GM12891 (cell line): ENCODE measurements at regions not wholly inside any gene's neighbourhood (a gene's known extent, or its start where the extent isn't known, plus 50 kb on each side); places are given as distances from the start of the nearest gene placed in this dataset.

Experiments
- POLR2A ChIP-seq: IDR thresholded peaks from 2 replicates; pipeline ENCODE4 v1.6.1; 2011; ENCODE audit warnings: low read depth, low read length, control low read depth
- POU2F2 ChIP-seq: IDR thresholded peaks from 2 replicates; pipeline ENCODE4 v1.6.1; 2011; ENCODE audit warnings: low read depth, mild to moderate bottlenecking, control low read depth, low read length, moderate library complexity
- SPI1 ChIP-seq: IDR thresholded peaks from 2 replicates; pipeline ENCODE4 v1.6.1; 2011; ENCODE audit warnings: low read depth, low read length, control low read depth
- TAF1 ChIP-seq: IDR thresholded peaks from 2 replicates; pipeline ENCODE4 v1.6.1; 2011; ENCODE audit warnings: low read depth, low read length, control low read depth

DNA sequence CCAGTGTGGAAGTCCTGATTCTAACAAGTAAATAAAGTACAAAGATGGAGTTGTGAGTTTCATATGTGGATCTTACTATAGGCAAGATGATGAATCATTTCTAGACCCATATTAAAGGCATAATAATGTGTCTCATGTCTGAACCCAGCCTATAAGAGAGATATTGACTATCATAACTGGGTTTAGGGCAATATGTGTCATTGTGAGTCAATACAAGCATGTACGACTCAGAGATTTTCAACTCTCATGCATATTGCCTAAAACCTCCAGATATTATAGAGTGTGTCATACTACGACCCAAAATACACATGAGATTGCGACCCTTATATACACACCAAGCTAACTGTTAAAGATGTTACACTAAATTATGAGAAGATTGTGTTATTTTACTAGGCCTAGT is 1003.9 kb upstream of the TSPY4 start:
- no peak for TF ChIP-seq POLR2A
- no peak for TF ChIP-seq TAF1
- TF ChIP-seq POU2F2, result no peak
- no peak for TF ChIP-seq SPI1
